H1 (cell line): ENCODE measurements at regions not wholly inside any gene's neighbourhood (a gene's known extent, or its start where the extent isn't known, plus 50 kb on each side); places are given as distances from the start of the nearest gene placed in this dataset.

Experiments used
- CTCF ChIA-PET: fragments of 300-600 bp; sonication (Branson Sonifier 250); formaldehyde crosslinking; loops from one replicate; lab custom pipeline; 2021; ENCODE audit not compliant: partially characterized antibody; lab: Charles Lee
- POLR2A ChIA-PET: fragments of 300-600 bp; sonication (Branson Sonifier 250); formaldehyde crosslinking; loops from one replicate; lab custom pipeline; 2021; ENCODE audit warnings: inconsistent platforms; ENCODE audit not compliant: partially characterized antibody; lab: Charles Lee
- DNase-seq, 2 experiments: peaks; one replicate each; pipeline versions ENCODE4 v3.0.0 to v3.0.0-alpha.2; 2010 to 2022; ENCODE audit warnings: low spot score in 2 of 2, low read depth in 1 of 2, mixed read lengths in 1 of 2
- FAIRE-seq: peaks from 2 replicates; lab custom pipeline; 2011; peaks lifted over from hg19 to GRCh38; lab: Jason Lieb, UNC
- H2AFZ ChIP-seq: 2 replicates; pipeline ENCODE4 v1.8.1; 2012; ENCODE audit warnings: low read length, inconsistent platforms
- H2AK5ac ChIP-seq: 2 replicates; pipeline ENCODE4 v1.6.1; 2013; ENCODE audit warnings: low read depth, low read length
- H2BK120ac ChIP-seq: replicated peaks from 2 replicates; pipeline ENCODE3; 2013; ENCODE audit warnings: low read depth, low read length, inconsistent platforms
- H2BK12ac ChIP-seq: 2 replicates; pipeline ENCODE4 v1.6.1; 2013; ENCODE audit warnings: low read depth, low read length
- H2BK15ac ChIP-seq: 2 replicates; pipeline ENCODE4 v1.6.1; 2013; ENCODE audit warnings: low read length
- H2BK20ac ChIP-seq: 2 replicates; pipeline ENCODE4 v1.6.1; 2013; ENCODE audit warnings: low read length
- H2BK5ac ChIP-seq: 2 replicates; pipeline ENCODE4 v1.6.1; 2013; ENCODE audit warnings: low read depth, low read length
- H3K14ac ChIP-seq: 2 replicates; pipeline ENCODE4 v1.6.1; 2013; ENCODE audit warnings: inconsistent platforms; ENCODE audit not compliant: insufficient read length
- H3K18ac ChIP-seq: 2 replicates; pipeline ENCODE4 v1.6.1; 2013; ENCODE audit warnings: low read length; ENCODE audit errors: extremely low read depth
- H3K23ac ChIP-seq: 2 replicates; pipeline ENCODE4 v1.6.1; 2013; ENCODE audit warnings: inconsistent platforms; ENCODE audit not compliant: insufficient read length
- H3K23me2 ChIP-seq: 2 replicates; pipeline ENCODE4 v1.6.1; 2013; ENCODE audit warnings: low read depth, low read length
- H3K27ac ChIP-seq: 2 replicates; pipeline ENCODE4 v1.6.1; 2011; ENCODE audit warnings: low read depth, low read length, inconsistent platforms
- H3K27me3 ChIP-seq, 4 experiments: replicated peaks in 1 of 4; 1 replicate in 1 of 4; 2 replicates in 3 of 4; pipeline versions ENCODE4 v1.6.1 to v1.8.1; 2011 to 2013; ENCODE audit warnings: low read length in 3 of 4, mild to moderate bottlenecking in 3 of 4, inconsistent platforms in 2 of 4, mixed read lengths in 2 of 4, moderate library complexity in 1 of 4; ENCODE audit not compliant: control insufficient read depth in 3 of 4, insufficient read depth in 3 of 4; ENCODE audit errors: extremely low read depth in 1 of 4
- H3K36me3 ChIP-seq, 4 experiments: 2 replicates each; pipeline versions ENCODE4 v1.6.1 to v1.8.1; 2011 to 2013; ENCODE audit warnings: mild to moderate bottlenecking in 4 of 4, low read length in 3 of 4, moderate library complexity in 2 of 4, control low read depth in 1 of 4, inconsistent platforms in 1 of 4; ENCODE audit not compliant: insufficient read depth in 4 of 4, control insufficient read depth in 2 of 4
- H3K4ac ChIP-seq: replicated peaks from 2 replicates; pipeline ENCODE3; 2013; ENCODE audit warnings: low read length, low read depth, mixed read lengths, inconsistent platforms; ENCODE audit not compliant: insufficient read length
- H3K4me1 ChIP-seq, 4 experiments: replicated peaks in 1 of 4; 1 replicate in 1 of 4; 2 replicates in 3 of 4; pipeline versions ENCODE4 v1.6.1 to v1.8.1; 2011 to 2013; ENCODE audit warnings: low read length in 3 of 4, inconsistent platforms in 2 of 4, mixed read lengths in 1 of 4; ENCODE audit not compliant: insufficient read depth in 4 of 4, control insufficient read depth in 3 of 4
- H3K4me2 ChIP-seq, 2 experiments: 2 replicates each; pipeline versions ENCODE4 v1.6.1 to v1.8.1; 2011 to 2013; ENCODE audit warnings: low read depth in 2 of 2, low read length in 2 of 2, control low read depth in 1 of 2, inconsistent platforms in 1 of 2, mild to moderate bottlenecking in 1 of 2; ENCODE audit not compliant: insufficient read depth in 1 of 2
- H3K4me3 ChIP-seq, 4 experiments: fragments of 200-600, 300-600 bp in 1 of 4; sonication (generic), shearing (Covaris generic), sonication (Bioruptor Twin) in 1 of 4; 2 replicates each; pipeline versions ENCODE4 v1.5.1 to v1.8.1; 2011 to 2016; ENCODE audit warnings: low read length in 4 of 4, low read depth in 3 of 4, control low read depth in 2 of 4, inconsistent platforms in 2 of 4, mild to moderate bottlenecking in 2 of 4, mixed read lengths in 1 of 4, moderate library complexity in 1 of 4; ENCODE audit not compliant: insufficient read depth in 2 of 4; ENCODE audit errors: extremely low read depth in 1 of 4
- H3K56ac ChIP-seq: replicated peaks from 2 replicates; pipeline ENCODE3; 2013; ENCODE audit warnings: low read depth, mild to moderate bottlenecking, mixed read lengths, low read length, inconsistent platforms; ENCODE audit not compliant: insufficient read length
- H3K79me1 ChIP-seq: 2 replicates; pipeline ENCODE4 v1.6.1; 2013; ENCODE audit warnings: low read depth, low read length, control low read depth
- H3K79me2 ChIP-seq, 2 experiments: 2 replicates each; pipeline versions ENCODE4 v1.6.1 to v1.8.1; 2012 to 2013; ENCODE audit warnings: low read length in 2 of 2, mild to moderate bottlenecking in 2 of 2, inconsistent platforms in 1 of 2; ENCODE audit not compliant: insufficient read depth in 2 of 2, control insufficient read depth in 1 of 2
- H3K9ac ChIP-seq, 4 experiments: replicated peaks in 1 of 4; 1 replicate in 1 of 4; 2 replicates in 3 of 4; pipeline versions ENCODE4 v1.6.1 to v1.8.1; 2011 to 2013; ENCODE audit warnings: low read depth in 3 of 4, low read length in 3 of 4, control low read depth in 2 of 4, mild to moderate bottlenecking in 2 of 4, moderate library complexity in 2 of 4, inconsistent platforms in 1 of 4; ENCODE audit errors: extremely low read depth in 1 of 4
- H3K9me3 ChIP-seq, 2 experiments: 2 replicates each; pipeline versions ENCODE4 v1.6.1 to v1.8.1; 2012 to 2013; ENCODE audit warnings: mild to moderate bottlenecking in 2 of 2, moderate library complexity in 2 of 2, control low read depth in 1 of 2, inconsistent platforms in 1 of 2, low read depth in 1 of 2, low read length in 1 of 2, mixed read lengths in 1 of 2; ENCODE audit not compliant: insufficient read depth in 2 of 2
- H4K20me1 ChIP-seq, 2 experiments: replicated peaks in 1 of 2; 2 replicates each; pipeline versions ENCODE3 to v1.8.1; 2011 to 2013; ENCODE audit warnings: inconsistent platforms in 2 of 2, low read length in 2 of 2, mild to moderate bottlenecking in 1 of 2; ENCODE audit not compliant: insufficient read depth in 2 of 2, control insufficient read depth in 1 of 2
- H4K5ac ChIP-seq: 2 replicates; pipeline ENCODE4 v1.6.1; 2013; ENCODE audit warnings: low read length, low read depth, mixed read lengths, inconsistent platforms; ENCODE audit not compliant: insufficient read length
- H4K8ac ChIP-seq: 2 replicates; pipeline ENCODE4 v1.8.0; 2013; ENCODE audit warnings: mild to moderate bottlenecking, moderate library complexity, low read length, inconsistent platforms; ENCODE audit not compliant: insufficient read depth; ENCODE audit errors: extremely low read depth
- H4K91ac ChIP-seq: replicated peaks from 2 replicates; pipeline ENCODE3; 2013; ENCODE audit warnings: low read length, mixed read lengths, inconsistent platforms; ENCODE audit not compliant: insufficient read length
- BACH1 ChIP-seq: IDR thresholded peaks from 2 replicates; pipeline ENCODE4 v1.6.1; 2012; ENCODE audit warnings: low read length, improper control_type of control experiment
- EZH2 ChIP-seq: fragments of 200-600 bp; sonication (generic); IDR thresholded peaks from 2 replicates; pipeline ENCODE4 v1.7.1; 2012; ENCODE audit warnings: low read depth, mild to moderate bottlenecking, moderate library complexity, low read length, inconsistent platforms; ENCODE audit not compliant: severe bottlenecking
- KDM1A ChIP-seq: fragments of 200-600, 300-600 bp; sonication (generic); IDR thresholded peaks from 2 replicates; pipeline ENCODE4 v1.7.1; 2016; ENCODE audit warnings: mild to moderate bottlenecking, low read length, borderline replicate concordance
- KDM4A ChIP-seq: IDR thresholded peaks from one replicate; pipeline ENCODE4 v1.7.1; 2012; ENCODE audit warnings: low read depth, mild to moderate bottlenecking, moderate library complexity, low read length, inconsistent platforms; ENCODE audit not compliant: severe bottlenecking
- NRF1 ChIP-seq: IDR thresholded peaks from 2 replicates; pipeline ENCODE4 v1.6.1; 2011; ENCODE audit warnings: mild to moderate bottlenecking, low read depth, low read length, improper control_type of control experiment
- POLR2A ChIP-seq, 2 experiments: IDR thresholded peaks; 1 replicate in 1 of 2; 2 replicates in 1 of 2; pipeline ENCODE4 v1.6.1; 2011; ENCODE audit warnings: low read depth in 2 of 2, low read length in 2 of 2, mild to moderate bottlenecking in 2 of 2; ENCODE audit errors: control extremely low read depth in 1 of 2
- RFX5 ChIP-seq: IDR thresholded peaks from 2 replicates; pipeline ENCODE4 v1.6.1; 2011; ENCODE audit warnings: low read depth, low read length, improper control_type of control experiment, borderline replicate concordance
- SP4 ChIP-seq: IDR thresholded peaks from 2 replicates; pipeline ENCODE4 v1.6.1; 2012; ENCODE audit warnings: low read length, inconsistent platforms
- TAF1 ChIP-seq: IDR thresholded peaks from 2 replicates; pipeline ENCODE4 v1.6.1; 2011; ENCODE audit warnings: mild to moderate bottlenecking, low read depth, low read length
- TEAD4 ChIP-seq: IDR thresholded peaks from 2 replicates; pipeline ENCODE4 v1.6.1; 2012; ENCODE audit warnings: low read depth, low read length, inconsistent platforms, mixed read lengths
- WGBS, 2 experiments: shearing (Covaris generic) in 1 of 2; methylation state at CpG; one replicate each; pipeline versions ENCODE4 v1.1.6 to v1.1.7; 2013 to 2015; ENCODE audit warnings: low lambda C conversion rate in 2 of 2, mixed read lengths in 2 of 2, inconsistent platforms in 1 of 2, low coverage in 1 of 2, missing lambda C conversion rate in 1 of 2; ENCODE audit not compliant: insufficient replicate concordance in 2 of 2, insufficient coverage in 1 of 2, insufficient read length in 1 of 2; ENCODE audit errors: extremely low coverage in 1 of 2, missing lambda C conversion rate in 1 of 2; 5-methylcytosine and 5-hydroxymethylcytosine counted together
- TF ChIP-seq, protein P1 (sequence below): IDR thresholded peaks from 2 replicates; pipeline ENCODE4 v1.6.1; 2012; ENCODE audit warnings: inconsistent platforms
- TF ChIP-seq, protein P2 (sequence below), 3 experiments: IDR thresholded peaks; 1 replicate in 2 of 3; 2 replicates in 1 of 3; pipeline versions ENCODE4 v1.5.1 to v1.6.1; 2011; ENCODE audit warnings: low read length in 3 of 3, mild to moderate bottlenecking in 3 of 3, inconsistent platforms in 2 of 3, low read depth in 1 of 3, moderate library complexity in 1 of 3; ENCODE audit not compliant: insufficient read depth in 1 of 3; ENCODE audit errors: control extremely low read depth in 1 of 3

DNA sequence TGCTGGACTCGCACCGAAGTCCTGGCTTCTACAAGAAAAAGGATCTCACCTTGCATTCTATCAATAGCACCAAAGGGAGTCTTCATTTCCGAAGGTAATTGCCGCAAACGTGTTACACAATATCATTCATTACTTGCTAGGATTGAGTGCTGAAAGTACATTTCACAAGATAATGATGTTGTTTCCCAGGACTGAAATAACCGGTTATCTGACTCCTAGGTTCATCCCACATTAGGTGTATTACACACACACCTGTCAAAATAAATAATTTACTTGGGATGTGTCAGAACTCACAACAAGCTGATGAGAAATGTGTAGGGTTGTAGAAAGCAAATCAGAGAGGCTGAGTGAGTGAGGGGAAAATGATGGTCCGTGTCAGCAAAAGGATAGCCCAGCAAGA lies 219.4 kb upstream of the RHOBTB1 start:
- Histone ChIP-seq H2BK20ac (no peak overlapping the region), H3K27ac (no peak overlapping the region), H3K9ac (no peak overlapping the region), H3K14ac (no peak overlapping the region), H3K27me3 (no peaks in the 10 kb centered on the region), H2AK5ac (no peak overlapping the region), H3K9me3 (peaks cover 0 to 3% of the 10 kb centered on the region in 2 experiments; a peak in 1 of 4 replicates), H3K4me1 (no peaks in the 10 kb centered on the region), H2AFZ (no peak overlapping the region), H3K4me2 (no peak overlapping the region), H3K79me2 (no peaks in the 10 kb centered on the region), H4K5ac (no peak overlapping the region), H3K23me2 (no peaks in the 10 kb centered on the region), H4K8ac (no peak overlapping the region), H2BK120ac (no peak overlapping the region), H2BK5ac (no peak overlapping the region), H4K91ac (no peak overlapping the region), H3K36me3 (no peaks in the 10 kb centered on the region), H3K56ac (no peak overlapping the region), H3K4me3 (no peak overlapping the region), H3K79me1 (no peaks in the 10 kb centered on the region), H2BK15ac (no peak overlapping the region), H2BK12ac (no peak overlapping the region), H4K20me1 (no peaks in the 10 kb centered on the region), H3K4ac (no peak overlapping the region), H3K23ac (no peak overlapping the region), H3K18ac (no peak overlapping the region)
- ChIA-PET POLR2A (interaction anchor here (0.6 kb wide), 1 partner anchor 1790 kb away, joined by 3 read pairs; no protein-coding TSS in a partner anchor), CTCF (interaction anchor here (1.2 to 1.3 kb wide), 2 partner anchors 25 to 27 kb away, joined by 3 read pairs; no protein-coding TSS in a partner anchor)
- DNase-seq (no peak), FAIRE-seq (no peak)
- WGBS, 2 experiments = 91% methylated on average over 7 of the region's 7 CpGs; no CpG with 5 or more reads in 1 of the 2 experiments
- TF ChIP-seq KDM1A = no peak
- no peak for TF ChIP-seq POLR2A (IDR thresholded peaks at IDR 0.05; ENCODE audit: control extremely low read depth in 1 of 2, low read depth in 2 of 2, low read length in 2 of 2)
- TF ChIP-seq EZH2 = no peak
- no peak for TF ChIP-seq TAF1
- no peak for TF ChIP-seq SP4
- TF ChIP-seq, protein P1, sequence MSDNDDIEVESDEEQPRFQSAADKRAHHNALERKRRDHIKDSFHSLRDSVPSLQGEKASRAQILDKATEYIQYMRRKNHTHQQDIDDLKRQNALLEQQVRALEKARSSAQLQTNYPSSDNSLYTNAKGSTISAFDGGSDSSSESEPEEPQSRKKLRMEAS = no peak
- TF ChIP-seq NRF1 = no peak
- TF ChIP-seq RFX5 = no peak
- no peak for TF ChIP-seq KDM4A
- no peak for TF ChIP-seq TEAD4
- TF ChIP-seq BACH1 = no peak
- TF ChIP-seq, protein P2, sequence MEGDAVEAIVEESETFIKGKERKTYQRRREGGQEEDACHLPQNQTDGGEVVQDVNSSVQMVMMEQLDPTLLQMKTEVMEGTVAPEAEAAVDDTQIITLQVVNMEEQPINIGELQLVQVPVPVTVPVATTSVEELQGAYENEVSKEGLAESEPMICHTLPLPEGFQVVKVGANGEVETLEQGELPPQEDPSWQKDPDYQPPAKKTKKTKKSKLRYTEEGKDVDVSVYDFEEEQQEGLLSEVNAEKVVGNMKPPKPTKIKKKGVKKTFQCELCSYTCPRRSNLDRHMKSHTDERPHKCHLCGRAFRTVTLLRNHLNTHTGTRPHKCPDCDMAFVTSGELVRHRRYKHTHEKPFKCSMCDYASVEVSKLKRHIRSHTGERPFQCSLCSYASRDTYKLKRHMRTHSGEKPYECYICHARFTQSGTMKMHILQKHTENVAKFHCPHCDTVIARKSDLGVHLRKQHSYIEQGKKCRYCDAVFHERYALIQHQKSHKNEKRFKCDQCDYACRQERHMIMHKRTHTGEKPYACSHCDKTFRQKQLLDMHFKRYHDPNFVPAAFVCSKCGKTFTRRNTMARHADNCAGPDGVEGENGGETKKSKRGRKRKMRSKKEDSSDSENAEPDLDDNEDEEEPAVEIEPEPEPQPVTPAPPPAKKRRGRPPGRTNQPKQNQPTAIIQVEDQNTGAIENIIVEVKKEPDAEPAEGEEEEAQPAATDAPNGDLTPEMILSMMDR (IDR thresholded peaks at IDR 0.05; ENCODE audit: control extremely low read depth in 1 of 3, insufficient read depth in 1 of 3, low read depth in 1 of 3, low read length in 3 of 3) = no peak
